H1 (cell line): ENCODE measurements at regions not wholly inside any gene's neighbourhood (a gene's known extent, or its start where the extent isn't known, plus 50 kb on each side); places are given as distances from the start of the nearest gene placed in this dataset.

ENCODE experiments used
- CTCF ChIA-PET: fragments of 300-600 bp; sonication (Branson Sonifier 250); formaldehyde crosslinking; loops from one replicate; lab custom pipeline; 2021; ENCODE audit not compliant: partially characterized antibody; lab: Charles Lee
- POLR2A ChIA-PET: fragments of 300-600 bp; sonication (Branson Sonifier 250); formaldehyde crosslinking; loops from one replicate; lab custom pipeline; 2021; ENCODE audit warnings: inconsistent platforms; ENCODE audit not compliant: partially characterized antibody; lab: Charles Lee
- DNase-seq, 2 experiments: peaks; one replicate each; pipeline versions ENCODE4 v3.0.0 to v3.0.0-alpha.2; 2010 to 2022; ENCODE audit warnings: low spot score in 2 of 2, low read depth in 1 of 2, mixed read lengths in 1 of 2
- FAIRE-seq: peaks from 2 replicates; lab custom pipeline; 2011; peaks lifted over from hg19 to GRCh38; lab: Jason Lieb, UNC
- H2AFZ ChIP-seq: 2 replicates; pipeline ENCODE4 v1.8.1; 2012; ENCODE audit warnings: low read length, inconsistent platforms
- H2AK5ac ChIP-seq: 2 replicates; pipeline ENCODE4 v1.6.1; 2013; ENCODE audit warnings: low read depth, low read length
- H2BK120ac ChIP-seq: replicated peaks from 2 replicates; pipeline ENCODE3; 2013; ENCODE audit warnings: low read depth, low read length, inconsistent platforms
- H2BK12ac ChIP-seq: 2 replicates; pipeline ENCODE4 v1.6.1; 2013; ENCODE audit warnings: low read depth, low read length
- H2BK15ac ChIP-seq: 2 replicates; pipeline ENCODE4 v1.6.1; 2013; ENCODE audit warnings: low read length
- H2BK20ac ChIP-seq: 2 replicates; pipeline ENCODE4 v1.6.1; 2013; ENCODE audit warnings: low read length
- H2BK5ac ChIP-seq: 2 replicates; pipeline ENCODE4 v1.6.1; 2013; ENCODE audit warnings: low read depth, low read length
- H3K14ac ChIP-seq: 2 replicates; pipeline ENCODE4 v1.6.1; 2013; ENCODE audit warnings: inconsistent platforms; ENCODE audit not compliant: insufficient read length
- H3K18ac ChIP-seq: 2 replicates; pipeline ENCODE4 v1.6.1; 2013; ENCODE audit warnings: low read length; ENCODE audit errors: extremely low read depth
- H3K23ac ChIP-seq: 2 replicates; pipeline ENCODE4 v1.6.1; 2013; ENCODE audit warnings: inconsistent platforms; ENCODE audit not compliant: insufficient read length
- H3K23me2 ChIP-seq: 2 replicates; pipeline ENCODE4 v1.6.1; 2013; ENCODE audit warnings: low read depth, low read length
- H3K27ac ChIP-seq: 2 replicates; pipeline ENCODE4 v1.6.1; 2011; ENCODE audit warnings: low read depth, low read length, inconsistent platforms
- H3K27me3 ChIP-seq, 4 experiments: replicated peaks in 1 of 4; 1 replicate in 1 of 4; 2 replicates in 3 of 4; pipeline versions ENCODE4 v1.6.1 to v1.8.1; 2011 to 2013; ENCODE audit warnings: low read length in 3 of 4, mild to moderate bottlenecking in 3 of 4, inconsistent platforms in 2 of 4, mixed read lengths in 2 of 4, moderate library complexity in 1 of 4; ENCODE audit not compliant: control insufficient read depth in 3 of 4, insufficient read depth in 3 of 4; ENCODE audit errors: extremely low read depth in 1 of 4
- H3K36me3 ChIP-seq, 4 experiments: 2 replicates each; pipeline versions ENCODE4 v1.6.1 to v1.8.1; 2011 to 2013; ENCODE audit warnings: mild to moderate bottlenecking in 4 of 4, low read length in 3 of 4, moderate library complexity in 2 of 4, control low read depth in 1 of 4, inconsistent platforms in 1 of 4; ENCODE audit not compliant: insufficient read depth in 4 of 4, control insufficient read depth in 2 of 4
- H3K4ac ChIP-seq: replicated peaks from 2 replicates; pipeline ENCODE3; 2013; ENCODE audit warnings: low read length, low read depth, mixed read lengths, inconsistent platforms; ENCODE audit not compliant: insufficient read length
- H3K4me1 ChIP-seq, 4 experiments: replicated peaks in 1 of 4; 1 replicate in 1 of 4; 2 replicates in 3 of 4; pipeline versions ENCODE4 v1.6.1 to v1.8.1; 2011 to 2013; ENCODE audit warnings: low read length in 3 of 4, inconsistent platforms in 2 of 4, mixed read lengths in 1 of 4; ENCODE audit not compliant: insufficient read depth in 4 of 4, control insufficient read depth in 3 of 4
- H3K4me2 ChIP-seq, 2 experiments: 2 replicates each; pipeline versions ENCODE4 v1.6.1 to v1.8.1; 2011 to 2013; ENCODE audit warnings: low read depth in 2 of 2, low read length in 2 of 2, control low read depth in 1 of 2, inconsistent platforms in 1 of 2, mild to moderate bottlenecking in 1 of 2; ENCODE audit not compliant: insufficient read depth in 1 of 2
- H3K4me3 ChIP-seq, 4 experiments: fragments of 200-600, 300-600 bp in 1 of 4; sonication (generic), shearing (Covaris generic), sonication (Bioruptor Twin) in 1 of 4; 2 replicates each; pipeline versions ENCODE4 v1.5.1 to v1.8.1; 2011 to 2016; ENCODE audit warnings: low read length in 4 of 4, low read depth in 3 of 4, control low read depth in 2 of 4, inconsistent platforms in 2 of 4, mild to moderate bottlenecking in 2 of 4, mixed read lengths in 1 of 4, moderate library complexity in 1 of 4; ENCODE audit not compliant: insufficient read depth in 2 of 4; ENCODE audit errors: extremely low read depth in 1 of 4
- H3K56ac ChIP-seq: replicated peaks from 2 replicates; pipeline ENCODE3; 2013; ENCODE audit warnings: low read depth, mild to moderate bottlenecking, mixed read lengths, low read length, inconsistent platforms; ENCODE audit not compliant: insufficient read length
- H3K79me1 ChIP-seq: 2 replicates; pipeline ENCODE4 v1.6.1; 2013; ENCODE audit warnings: low read depth, low read length, control low read depth
- H3K79me2 ChIP-seq, 2 experiments: 2 replicates each; pipeline versions ENCODE4 v1.6.1 to v1.8.1; 2012 to 2013; ENCODE audit warnings: low read length in 2 of 2, mild to moderate bottlenecking in 2 of 2, inconsistent platforms in 1 of 2; ENCODE audit not compliant: insufficient read depth in 2 of 2, control insufficient read depth in 1 of 2
- H3K9ac ChIP-seq, 4 experiments: replicated peaks in 1 of 4; 1 replicate in 1 of 4; 2 replicates in 3 of 4; pipeline versions ENCODE4 v1.6.1 to v1.8.1; 2011 to 2013; ENCODE audit warnings: low read depth in 3 of 4, low read length in 3 of 4, control low read depth in 2 of 4, mild to moderate bottlenecking in 2 of 4, moderate library complexity in 2 of 4, inconsistent platforms in 1 of 4; ENCODE audit errors: extremely low read depth in 1 of 4
- H3K9me3 ChIP-seq, 2 experiments: 2 replicates each; pipeline versions ENCODE4 v1.6.1 to v1.8.1; 2012 to 2013; ENCODE audit warnings: mild to moderate bottlenecking in 2 of 2, moderate library complexity in 2 of 2, control low read depth in 1 of 2, inconsistent platforms in 1 of 2, low read depth in 1 of 2, low read length in 1 of 2, mixed read lengths in 1 of 2; ENCODE audit not compliant: insufficient read depth in 2 of 2
- H4K20me1 ChIP-seq, 2 experiments: replicated peaks in 1 of 2; 2 replicates each; pipeline versions ENCODE3 to v1.8.1; 2011 to 2013; ENCODE audit warnings: inconsistent platforms in 2 of 2, low read length in 2 of 2, mild to moderate bottlenecking in 1 of 2; ENCODE audit not compliant: insufficient read depth in 2 of 2, control insufficient read depth in 1 of 2
- H4K5ac ChIP-seq: 2 replicates; pipeline ENCODE4 v1.6.1; 2013; ENCODE audit warnings: low read length, low read depth, mixed read lengths, inconsistent platforms; ENCODE audit not compliant: insufficient read length
- H4K8ac ChIP-seq: 2 replicates; pipeline ENCODE4 v1.8.0; 2013; ENCODE audit warnings: mild to moderate bottlenecking, moderate library complexity, low read length, inconsistent platforms; ENCODE audit not compliant: insufficient read depth; ENCODE audit errors: extremely low read depth
- H4K91ac ChIP-seq: replicated peaks from 2 replicates; pipeline ENCODE3; 2013; ENCODE audit warnings: low read length, mixed read lengths, inconsistent platforms; ENCODE audit not compliant: insufficient read length
- BCL11A ChIP-seq, 2 experiments: IDR thresholded peaks; one replicate each; pipeline ENCODE4 v1.6.1; 2011; ENCODE audit warnings: low read depth in 2 of 2, low read length in 2 of 2, mild to moderate bottlenecking in 2 of 2
- CBX5 ChIP-seq: fragments of 300-800, 300-1000 bp; sonication (generic); IDR thresholded peaks from 2 replicates; pipeline ENCODE4 v1.7.1; 2016; ENCODE audit warnings: antibody characterized with exemption, low read length, low read depth
- GTF2F1 ChIP-seq: IDR thresholded peaks from 2 replicates; pipeline ENCODE4 v1.6.1; 2012; ENCODE audit warnings: low read depth, low read length, improper control_type of control experiment, borderline replicate concordance
- JUND ChIP-seq: IDR thresholded peaks from 2 replicates; pipeline ENCODE4 v1.6.1; 2011; ENCODE audit warnings: mild to moderate bottlenecking, improper control_type of control experiment, low read length
- NANOG ChIP-seq: IDR thresholded peaks from 2 replicates; pipeline ENCODE4 v1.6.1; 2011; ENCODE audit warnings: low read length, low read depth, mild to moderate bottlenecking, inconsistent platforms; ENCODE audit not compliant: insufficient read depth, poor library complexity, severe bottlenecking
- RNF2 ChIP-seq: fragments of 200-900, 300-1000 bp; sonication (generic); IDR thresholded peaks from 2 replicates; pipeline ENCODE4 v1.7.1; 2016; ENCODE audit warnings: borderline replicate concordance, low read depth, mild to moderate bottlenecking, antibody characterized with exemption, low read length; ENCODE audit not compliant: poor library complexity, severe bottlenecking; ENCODE audit errors: missing control alignments
- SRF ChIP-seq: IDR thresholded peaks from 2 replicates; pipeline ENCODE4 v1.6.1; 2011; ENCODE audit warnings: mild to moderate bottlenecking, low read depth, low read length, moderate library complexity
- SUZ12 ChIP-seq: fragments of 200-600 bp; sonication (generic); IDR thresholded peaks from 2 replicates; pipeline ENCODE4 v1.6.1; 2012; ENCODE audit warnings: mild to moderate bottlenecking, inconsistent platforms, low read length, moderate library complexity, mixed read lengths
- TCF12 ChIP-seq: IDR thresholded peaks from 2 replicates; pipeline ENCODE4 v1.6.1; 2011; ENCODE audit warnings: low read depth, mild to moderate bottlenecking, low read length
- ZNF274 ChIP-seq: IDR thresholded peaks from 2 replicates; pipeline ENCODE4 v1.7.0; 2012; ENCODE audit warnings: low read length, borderline replicate concordance; ENCODE audit errors: extremely low read depth
- WGBS, 2 experiments: shearing (Covaris generic) in 1 of 2; methylation state at CpG; one replicate each; pipeline versions ENCODE4 v1.1.6 to v1.1.7; 2013 to 2015; ENCODE audit warnings: low lambda C conversion rate in 2 of 2, mixed read lengths in 2 of 2, inconsistent platforms in 1 of 2, low coverage in 1 of 2, missing lambda C conversion rate in 1 of 2; ENCODE audit not compliant: insufficient replicate concordance in 2 of 2, insufficient coverage in 1 of 2, insufficient read length in 1 of 2; ENCODE audit errors: extremely low coverage in 1 of 2, missing lambda C conversion rate in 1 of 2; 5-methylcytosine and 5-hydroxymethylcytosine counted together

DNA sequence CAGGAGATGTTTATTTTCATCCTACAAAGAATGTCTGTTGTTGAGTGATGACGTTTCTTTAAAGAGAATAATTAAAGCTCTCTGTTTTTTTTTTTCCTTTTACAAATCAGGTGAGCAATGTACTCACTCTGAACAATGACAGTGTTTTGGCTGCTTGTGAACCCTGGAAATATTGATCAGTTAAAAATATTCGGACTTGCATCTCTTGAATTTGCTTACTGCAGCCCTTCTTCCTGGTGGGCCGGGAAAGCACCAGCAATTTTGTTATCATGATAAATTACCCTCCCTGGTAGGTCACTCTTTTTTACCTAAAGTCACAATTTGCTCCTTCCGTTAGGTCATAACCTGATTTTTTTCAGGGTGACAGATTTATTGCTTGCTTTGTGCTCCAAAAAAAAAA lies 72.3 kb upstream of the NR5A2 start:
- POLR2A ChIA-PET, result interaction anchor here (0.8 kb wide), 1 partner anchor 126 kb away, joined by 4 read pairs; no protein-coding TSS in a partner anchor
- no peak for FAIRE-seq
- CTCF ChIA-PET, result interaction anchor here (0.6 to 2.3 kb wide), 14 partner anchors 10 to 314 kb away, joined by 3 to 9 read pairs (median 4); no protein-coding TSS in a partner anchor

More for the DNA sequence above, 72.3 kb upstream of the NR5A2 start:
- Histone ChIP-seq H3K36me3 (no peaks in the 10 kb centered on the region), H3K79me1 (no peaks in the 10 kb centered on the region), H2BK15ac (no peak overlapping the region), H4K20me1 (no peaks in the 10 kb centered on the region), H3K4ac (no peak overlapping the region), H2BK20ac (no peak overlapping the region), H3K23ac (no peak overlapping the region), H2AK5ac (no peak overlapping the region), H2BK5ac (no peak overlapping the region), H4K8ac (no peak overlapping the region), H2BK120ac (no peak overlapping the region), H3K18ac (no peak overlapping the region), H3K79me2 (no peaks in the 10 kb centered on the region), H3K4me1 (no peaks in the 10 kb centered on the region), H3K27me3 (no peaks in the 10 kb centered on the region), H3K9me3 (no peaks in the 10 kb centered on the region; a peak in 1 of 4 replicates), H2AFZ (no peak overlapping the region), H3K4me2 (no peak overlapping the region), H2BK12ac (no peak overlapping the region), H3K27ac (no peak overlapping the region), H4K5ac (no peak overlapping the region), H3K14ac (no peak overlapping the region), H4K91ac (no peak overlapping the region), H3K4me3 (no peak overlapping the region), H3K9ac (no peak overlapping the region), H3K23me2 (no peaks in the 10 kb centered on the region), H3K56ac (no peak overlapping the region)
- TF ChIP-seq BCL11A (IDR thresholded peaks at IDR 0.05; ENCODE audit: low read depth in 2 of 2, low read length in 2 of 2) (no peak), GTF2F1 (no peak), SUZ12 (no peak), CBX5 (no peak), RNF2 (no peak), NANOG (no peak), TCF12 (no peak), JUND (no peak), ZNF274 (no peak), SRF (no peak)
- WGBS, 2 experiments, result 79% methylated on average over 4 of the region's 4 CpGs; no CpG with 5 or more reads in 1 of the 2 experiments
- DNase-seq, result no peak
